ENCODE measurements at regions not wholly inside any gene's neighbourhood (a gene's known extent, or its start where the extent isn't known, plus 50 kb on each side); places are given as distances from the start of the nearest gene placed in this dataset.
A peak's percentile ranks its signal among the peaks of the same experiment; 100 is the strongest.
"Not testable (repeated sequence)": the region's sequence is repeated elsewhere in the genome, so short reads cannot be mapped to it uniquely, and the experiment has no call there.

GRCh38 chr18:40160361-40160760, 1794.7 kb upstream of the PIK3C3 start:
- H3K4me3 ChIP-seq (ENCODE audit: low read depth, low read length), result no peak overlapping the region
- TF ChIP-seq, protein P1, sequence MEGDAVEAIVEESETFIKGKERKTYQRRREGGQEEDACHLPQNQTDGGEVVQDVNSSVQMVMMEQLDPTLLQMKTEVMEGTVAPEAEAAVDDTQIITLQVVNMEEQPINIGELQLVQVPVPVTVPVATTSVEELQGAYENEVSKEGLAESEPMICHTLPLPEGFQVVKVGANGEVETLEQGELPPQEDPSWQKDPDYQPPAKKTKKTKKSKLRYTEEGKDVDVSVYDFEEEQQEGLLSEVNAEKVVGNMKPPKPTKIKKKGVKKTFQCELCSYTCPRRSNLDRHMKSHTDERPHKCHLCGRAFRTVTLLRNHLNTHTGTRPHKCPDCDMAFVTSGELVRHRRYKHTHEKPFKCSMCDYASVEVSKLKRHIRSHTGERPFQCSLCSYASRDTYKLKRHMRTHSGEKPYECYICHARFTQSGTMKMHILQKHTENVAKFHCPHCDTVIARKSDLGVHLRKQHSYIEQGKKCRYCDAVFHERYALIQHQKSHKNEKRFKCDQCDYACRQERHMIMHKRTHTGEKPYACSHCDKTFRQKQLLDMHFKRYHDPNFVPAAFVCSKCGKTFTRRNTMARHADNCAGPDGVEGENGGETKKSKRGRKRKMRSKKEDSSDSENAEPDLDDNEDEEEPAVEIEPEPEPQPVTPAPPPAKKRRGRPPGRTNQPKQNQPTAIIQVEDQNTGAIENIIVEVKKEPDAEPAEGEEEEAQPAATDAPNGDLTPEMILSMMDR (IDR thresholded peaks at IDR 0.05; ENCODE audit: insufficient read depth, low read depth, low read length), result no peak
- no peak for DNase-seq (ENCODE audit: low read depth)

GRCh38 chr18:40159141-40160017, 1795.7 kb upstream of the PIK3C3 start:
- H3K4me3 ChIP-seq (ENCODE audit: low read depth, low read length), result no peak overlapping the region
- TF ChIP-seq, protein P1 (IDR thresholded peaks at IDR 0.05; ENCODE audit: insufficient read depth, low read depth, low read length), result peak; percentile 45
- peak; percentile 19 for DNase-seq (ENCODE audit: low read depth)

- no peak overlapping the region for H3K4me3 ChIP-seq (ENCODE audit: low read depth, low read length)
- TF ChIP-seq, protein P1 (IDR thresholded peaks at IDR 0.05; ENCODE audit: insufficient read depth, low read depth, low read length), result no peak
- no peak for DNase-seq (ENCODE audit: low read depth)
Measured at GRCh38 chr18:40157120-40157519, 1797.9 kb upstream of the PIK3C3 start.

DNA sequence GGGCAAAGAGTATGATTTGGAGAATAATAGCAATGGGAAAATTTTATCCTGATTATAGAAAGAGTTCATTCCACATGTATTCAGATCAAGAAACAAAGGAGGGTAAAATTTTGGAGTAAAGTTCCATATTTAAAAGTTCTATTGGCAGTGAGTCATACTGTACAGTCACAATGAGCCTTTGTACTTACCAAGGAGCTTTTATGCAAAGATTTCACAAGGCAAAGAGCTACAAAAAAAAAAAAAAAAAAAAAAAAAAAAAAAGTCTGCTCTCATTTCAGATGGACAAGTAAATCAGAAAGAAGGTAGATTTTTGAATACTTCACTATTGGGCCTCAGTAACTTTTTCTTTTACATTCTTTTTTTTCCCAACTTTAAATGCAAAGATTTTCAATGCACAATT, 1802.2 kb upstream of the PIK3C3 start:
- no peak overlapping the region for H3K4me3 ChIP-seq (ENCODE audit: low read depth, low read length)
- no peak for DNase-seq (ENCODE audit: low read depth)
- TF ChIP-seq, protein P1 (IDR thresholded peaks at IDR 0.05; ENCODE audit: insufficient read depth, low read depth, low read length), result no peak

DNA sequence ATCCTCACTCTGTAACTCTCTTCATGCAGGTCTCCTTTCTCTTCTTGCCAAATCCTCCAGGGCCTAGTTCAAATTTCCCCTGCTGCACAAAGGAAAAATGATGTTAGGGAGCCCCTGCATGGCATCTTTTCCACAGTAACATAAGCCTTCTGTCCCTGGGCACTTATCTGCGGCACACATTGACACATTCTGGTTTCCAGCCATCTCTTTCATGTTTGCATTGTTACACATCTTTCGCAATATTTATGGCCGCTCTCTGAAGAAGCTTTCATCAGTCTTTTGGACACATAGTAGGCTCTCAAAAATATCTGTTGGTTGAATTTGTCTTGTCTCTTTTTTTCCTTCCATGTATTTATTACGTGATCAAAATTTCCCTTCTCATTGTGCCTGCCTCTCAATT, 1806.1 kb upstream of the PIK3C3 start:
- TF ChIP-seq, protein P1 (IDR thresholded peaks at IDR 0.05; ENCODE audit: insufficient read depth, low read depth, low read length), result no peak
- H3K4me3 ChIP-seq (ENCODE audit: low read depth, low read length), result no peak overlapping the region

DNA sequence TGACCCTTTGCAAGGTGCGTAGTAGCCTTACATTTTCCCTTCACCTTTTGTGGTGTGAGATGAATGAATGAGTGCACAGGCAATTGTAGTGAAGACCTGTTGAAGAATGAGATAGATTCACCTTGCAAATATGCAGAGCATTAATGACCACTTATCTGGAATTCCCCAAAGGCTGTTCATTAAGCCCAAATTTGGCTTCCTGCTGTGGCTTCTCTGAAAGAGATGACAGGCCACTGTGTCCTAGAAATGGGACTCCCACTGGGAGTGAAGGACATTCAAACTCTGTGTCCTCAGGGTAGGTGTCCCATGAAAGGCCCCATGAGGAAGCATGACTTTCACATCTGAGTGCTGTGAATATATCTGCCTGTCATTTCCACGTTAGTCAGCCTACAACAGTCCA, 1821.8 kb upstream of the PIK3C3 start:
- TF ChIP-seq, protein P1 (IDR thresholded peaks at IDR 0.05; ENCODE audit: insufficient read depth, low read depth, low read length), result no peak

More for the DNA sequence above, 1806.1 kb upstream of the PIK3C3 start:
- no peak for DNase-seq (ENCODE audit: low read depth)

DNA sequence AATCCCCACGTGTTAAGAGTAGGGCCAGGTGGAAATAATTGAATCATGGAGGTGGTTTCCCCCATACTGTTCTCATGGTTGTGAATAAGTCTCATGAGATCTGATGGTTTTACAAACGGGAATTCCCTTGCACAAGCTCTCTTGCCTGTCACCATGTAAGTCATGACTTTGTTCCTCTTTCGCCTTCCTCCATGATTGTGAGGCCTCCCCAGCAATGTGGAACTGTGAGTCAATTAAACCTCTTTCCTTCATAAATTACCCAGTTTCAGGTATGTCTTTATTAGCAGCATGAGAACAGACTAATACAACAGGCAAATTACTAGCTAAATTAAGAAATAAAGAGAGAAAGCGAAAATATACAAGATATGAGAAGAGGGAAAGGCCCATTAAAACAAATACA, 1822.6 kb upstream of the PIK3C3 start:
- not testable (repeated sequence) for H3K4me3 ChIP-seq (ENCODE audit: low read depth, low read length); DNase-seq (ENCODE audit: low read depth)

More for the DNA sequence above, 1821.8 kb upstream of the PIK3C3 start:
- DNase-seq (ENCODE audit: low read depth), result no peak
- no peak overlapping the region for H3K4me3 ChIP-seq (ENCODE audit: low read depth, low read length)

All from fibroblast of villous mesenchyme (primary cell).